Osteocyte (in vitro differentiated cells): ENCODE measurements at regions not wholly inside any gene's neighbourhood (a gene's known extent, or its start where the extent isn't known, plus 50 kb on each side); places are given as distances from the start of the nearest gene placed in this dataset.

ENCODE experiments used
- DNase-seq: peaks from one replicate; pipeline ENCODE4 v3.0.0; 2021; ENCODE audit warnings: mixed read lengths; ENCODE audit not compliant: unreplicated experiment; ENCODE audit errors: extremely low spot score
- H3K27ac Mint-ChIP-seq: one replicate; pipeline ENCODE4 v1.8.0; 2021; ENCODE audit warnings: mild to moderate bottlenecking, mixed read lengths; ENCODE audit not compliant: unreplicated experiment
- H3K27me3 Mint-ChIP-seq: one replicate; pipeline ENCODE4 v1.8.0; 2021; ENCODE audit warnings: mixed read lengths; ENCODE audit not compliant: unreplicated experiment
- H3K36me3 Mint-ChIP-seq: one replicate; pipeline ENCODE4 v1.8.0; 2021; ENCODE audit warnings: mixed read lengths; ENCODE audit not compliant: unreplicated experiment
- H3K4me1 Mint-ChIP-seq: one replicate; pipeline ENCODE4 v1.8.0; 2021; ENCODE audit warnings: mixed read lengths; ENCODE audit not compliant: unreplicated experiment
- H3K4me3 Mint-ChIP-seq: one replicate; pipeline ENCODE4 v1.8.0; 2021; ENCODE audit warnings: mild to moderate bottlenecking, moderate library complexity, mixed read lengths; ENCODE audit not compliant: unreplicated experiment
- H3K9me3 Mint-ChIP-seq: one replicate; pipeline ENCODE4 v1.8.0; 2021; ENCODE audit warnings: mixed read lengths; ENCODE audit not compliant: unreplicated experiment
- CTCF ChIP-seq: fragments of 200-600 bp; sonication (generic); IDR thresholded peaks from 2 replicates; pipeline ENCODE4 v1.5.0; 2021; ENCODE audit warnings: antibody characterized with exemption, mild to moderate bottlenecking, moderate library complexity

DNA sequence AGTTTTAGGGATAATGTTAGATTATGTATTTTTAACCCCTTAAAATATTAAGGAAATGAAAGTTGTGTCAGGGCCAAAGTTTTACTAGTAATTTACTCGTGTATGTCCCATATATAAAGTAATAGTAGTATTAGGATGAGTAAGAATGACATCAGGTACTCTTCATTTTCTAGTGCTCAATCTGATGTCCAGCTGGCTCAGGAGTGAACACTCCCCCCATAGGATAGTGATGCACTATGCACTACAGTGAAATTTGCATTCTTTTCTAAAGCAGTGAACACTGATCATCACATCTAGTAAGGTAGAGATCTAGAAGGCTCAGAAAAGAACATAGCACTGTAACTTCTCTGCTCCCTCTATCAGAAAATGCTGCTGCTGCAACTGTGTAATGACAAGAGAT, 409.7 kb downstream of the GLUD2 start:
- Mint-ChIP-seq H3K9me3 (peaks cover 23% of the 10 kb centered on the region), H3K27me3 (no peaks in the 10 kb centered on the region), H3K4me3 (no peak overlapping the region), H3K36me3 (no peaks in the 10 kb centered on the region), H3K4me1 (no peaks in the 10 kb centered on the region), H3K27ac (no peak overlapping the region)
- no peak for DNase-seq
- no peak for TF ChIP-seq CTCF

DNA sequence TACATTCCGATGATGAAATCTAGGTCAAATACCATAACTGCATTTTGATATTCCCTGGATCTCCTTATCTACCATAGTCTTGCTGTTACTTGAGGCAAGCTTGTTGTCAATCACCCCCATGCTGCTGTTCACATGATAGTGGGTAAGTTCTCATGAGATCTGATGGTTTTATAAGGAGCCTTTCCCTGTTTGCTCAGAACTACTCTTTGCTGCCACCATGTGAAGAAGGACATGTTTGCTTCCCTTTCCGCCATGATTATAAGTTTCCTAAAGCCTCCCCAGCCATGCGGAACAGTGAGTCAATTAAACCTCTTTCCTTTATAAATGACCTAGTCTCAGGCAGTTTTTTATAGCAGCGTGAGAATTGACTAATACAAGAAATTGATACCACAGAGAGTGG, 432.0 kb downstream of the GLUD2 start:
- Mint-ChIP-seq H3K36me3 (peaks cover 2% of the 10 kb centered on the region), H3K4me3 (no peak overlapping the region), H3K27ac (no peak overlapping the region), H3K4me1 (no peaks in the 10 kb centered on the region), H3K9me3 (peaks cover 12% of the 10 kb centered on the region), H3K27me3 (peaks cover 3% of the 10 kb centered on the region)
- no peak for TF ChIP-seq CTCF
- DNase-seq: no peak

DNA sequence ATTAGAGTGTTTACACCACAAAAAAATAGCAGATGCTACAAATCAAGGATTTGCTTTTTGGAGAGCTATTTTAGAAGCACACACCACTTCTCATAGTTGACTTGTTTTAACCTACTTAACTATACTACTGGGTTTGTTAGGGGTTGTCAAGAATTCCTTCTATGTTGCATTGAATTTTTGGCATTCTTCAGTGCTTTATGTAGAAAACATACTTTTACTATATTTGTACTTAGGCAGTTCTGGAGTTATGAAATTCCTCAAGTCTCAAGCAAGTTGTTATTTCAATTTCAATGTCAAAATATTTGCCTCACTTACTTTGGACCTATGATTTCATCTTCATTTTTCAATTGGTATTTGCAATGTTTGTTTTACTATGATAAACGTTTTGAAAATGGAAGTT, 449.6 kb downstream of the GLUD2 start:
- H3K4me1 Mint-ChIP-seq: peaks cover 25% of the 10 kb centered on the region
- H3K4me3 Mint-ChIP-seq: no peak overlapping the region
- H3K36me3 Mint-ChIP-seq: no peaks in the 10 kb centered on the region
- no peaks in the 10 kb centered on the region for H3K27me3 Mint-ChIP-seq
- DNase-seq: no peak
- H3K9me3 Mint-ChIP-seq: peaks cover 21% of the 10 kb centered on the region
- H3K27ac Mint-ChIP-seq: peak overlapping the region; percentile 62
- no peak for TF ChIP-seq CTCF

DNA sequence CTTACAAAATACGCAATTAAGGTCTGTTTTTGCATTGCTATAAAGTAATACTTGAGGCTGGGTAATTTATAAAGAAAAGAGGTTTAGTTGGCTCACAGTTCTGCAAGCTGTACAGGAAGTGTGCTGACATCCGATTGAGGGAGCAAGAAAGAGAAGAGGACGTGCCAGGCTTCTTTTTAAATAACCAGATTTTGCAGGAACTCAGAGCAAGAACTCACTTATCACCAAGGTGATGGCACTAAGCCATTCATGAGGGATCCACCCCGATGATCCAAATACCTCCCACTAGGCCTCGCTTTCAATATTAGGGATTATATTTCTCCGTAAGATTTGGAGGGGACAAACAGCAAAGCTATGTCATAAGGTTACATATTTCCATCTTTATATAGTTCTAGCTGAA, 456.7 kb downstream of the GLUD2 start:
- Mint-ChIP-seq H3K4me3 (no peak overlapping the region), H3K9me3 (peaks cover 5% of the 10 kb centered on the region), H3K36me3 (no peaks in the 10 kb centered on the region), H3K4me1 (no peaks in the 10 kb centered on the region), H3K27me3 (no peaks in the 10 kb centered on the region), H3K27ac (no peak overlapping the region)
- no peak for DNase-seq
- no peak for TF ChIP-seq CTCF

DNA sequence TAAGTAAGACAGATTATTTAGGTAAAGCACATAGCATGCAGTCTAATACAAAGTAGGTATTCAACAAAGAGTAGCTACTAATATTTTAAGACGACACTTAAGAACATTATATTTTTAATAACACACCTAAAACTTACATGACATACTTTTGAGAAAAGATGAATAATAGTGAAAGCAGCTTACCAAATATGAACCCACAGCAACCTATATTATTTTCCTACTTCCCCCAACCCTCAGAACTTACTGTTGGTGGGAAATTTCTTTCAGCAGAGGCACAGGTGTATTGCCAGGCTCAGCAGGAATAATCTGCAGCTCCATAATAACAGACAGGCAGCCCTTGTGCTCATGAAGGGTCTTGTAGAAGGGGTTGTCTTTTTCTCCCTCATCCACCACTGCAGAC, 498.9 kb downstream of the GLUD2 start:
- H3K27ac Mint-ChIP-seq: no peak overlapping the region
- no peak overlapping the region for H3K4me3 Mint-ChIP-seq
- no peaks in the 10 kb centered on the region for H3K4me1 Mint-ChIP-seq
- peaks cover 28% of the 10 kb centered on the region for H3K9me3 Mint-ChIP-seq
- TF ChIP-seq CTCF: no peak
- H3K36me3 Mint-ChIP-seq: no peaks in the 10 kb centered on the region
- no peaks in the 10 kb centered on the region for H3K27me3 Mint-ChIP-seq
- no peak for DNase-seq
